Cardiac fibroblast (primary cell): ENCODE measurements at regions not wholly inside any gene's neighbourhood (a gene's known extent, or its start where the extent isn't known, plus 50 kb on each side); places are given as distances from the start of the nearest gene placed in this dataset.

Experiments
- DNase-seq, 2 donors: peaks; one replicate each; pipeline versions ENCODE4 v3.0.0 to v3.0.0-alpha.2; 2010; ENCODE audit warnings: low read depth in 2 of 2
- H3K4me3 ChIP-seq, 2 donors: replicated peaks in 1 of 2; 1 replicate in 1 of 2; 2 replicates in 1 of 2; pipeline ENCODE4 v1.5.1; 2011; ENCODE audit warnings: low read depth in 2 of 2, low read length in 2 of 2, mild to moderate bottlenecking in 2 of 2, moderate library complexity in 1 of 2
- TF ChIP-seq, protein P1 (sequence below): IDR thresholded peaks from one replicate; pipeline ENCODE4 v1.5.1; 2011; ENCODE audit warnings: low read depth, mild to moderate bottlenecking, low read length, inconsistent platforms

DNA sequence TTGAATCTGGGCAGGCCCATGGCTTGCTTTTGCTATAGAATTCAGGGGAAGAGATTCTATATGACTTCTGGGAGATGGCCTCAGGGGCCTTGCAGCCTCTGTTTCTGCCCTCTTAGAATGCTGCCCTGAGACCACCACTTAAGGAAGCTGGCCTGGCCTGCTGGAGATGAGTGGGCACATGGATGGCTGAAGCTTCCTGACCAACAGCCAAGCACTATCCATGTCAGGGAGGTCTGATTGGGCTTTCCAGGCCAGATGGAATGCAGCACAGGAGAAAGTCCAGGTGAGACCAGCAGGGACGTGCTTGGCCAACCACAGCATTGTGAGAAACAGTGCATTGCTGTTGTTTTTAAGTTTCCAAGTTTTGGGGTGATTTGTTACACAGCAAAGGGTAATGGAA lies 308.1 kb downstream of the PTPRU start:
- TF ChIP-seq, protein P1, sequence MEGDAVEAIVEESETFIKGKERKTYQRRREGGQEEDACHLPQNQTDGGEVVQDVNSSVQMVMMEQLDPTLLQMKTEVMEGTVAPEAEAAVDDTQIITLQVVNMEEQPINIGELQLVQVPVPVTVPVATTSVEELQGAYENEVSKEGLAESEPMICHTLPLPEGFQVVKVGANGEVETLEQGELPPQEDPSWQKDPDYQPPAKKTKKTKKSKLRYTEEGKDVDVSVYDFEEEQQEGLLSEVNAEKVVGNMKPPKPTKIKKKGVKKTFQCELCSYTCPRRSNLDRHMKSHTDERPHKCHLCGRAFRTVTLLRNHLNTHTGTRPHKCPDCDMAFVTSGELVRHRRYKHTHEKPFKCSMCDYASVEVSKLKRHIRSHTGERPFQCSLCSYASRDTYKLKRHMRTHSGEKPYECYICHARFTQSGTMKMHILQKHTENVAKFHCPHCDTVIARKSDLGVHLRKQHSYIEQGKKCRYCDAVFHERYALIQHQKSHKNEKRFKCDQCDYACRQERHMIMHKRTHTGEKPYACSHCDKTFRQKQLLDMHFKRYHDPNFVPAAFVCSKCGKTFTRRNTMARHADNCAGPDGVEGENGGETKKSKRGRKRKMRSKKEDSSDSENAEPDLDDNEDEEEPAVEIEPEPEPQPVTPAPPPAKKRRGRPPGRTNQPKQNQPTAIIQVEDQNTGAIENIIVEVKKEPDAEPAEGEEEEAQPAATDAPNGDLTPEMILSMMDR: no peak
- H3K4me3 ChIP-seq: no peak overlapping the region
- no peak for DNase-seq

DNA sequence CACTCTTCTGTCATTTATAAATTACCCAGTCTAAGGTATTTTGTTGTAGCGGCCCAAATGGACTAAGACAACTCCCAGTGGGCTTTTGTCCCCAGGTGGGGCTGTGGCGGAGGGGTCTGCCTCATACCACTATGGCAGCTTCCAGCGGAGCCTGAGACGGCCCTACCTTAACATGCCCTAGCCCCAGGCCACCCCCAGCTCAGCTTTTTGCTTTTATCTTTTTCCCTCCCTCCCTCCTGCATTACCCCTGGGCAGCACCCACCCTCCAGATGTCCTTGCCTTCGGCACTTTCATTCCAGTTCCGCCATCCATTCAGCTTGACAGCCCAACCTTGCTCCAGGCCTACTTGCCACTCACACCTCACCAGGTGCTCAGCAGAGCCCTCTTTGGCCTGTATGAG lies 307.3 kb downstream of the PTPRU start:
- DNase-seq: no peak
- TF ChIP-seq, protein P1: no peak

DNA sequence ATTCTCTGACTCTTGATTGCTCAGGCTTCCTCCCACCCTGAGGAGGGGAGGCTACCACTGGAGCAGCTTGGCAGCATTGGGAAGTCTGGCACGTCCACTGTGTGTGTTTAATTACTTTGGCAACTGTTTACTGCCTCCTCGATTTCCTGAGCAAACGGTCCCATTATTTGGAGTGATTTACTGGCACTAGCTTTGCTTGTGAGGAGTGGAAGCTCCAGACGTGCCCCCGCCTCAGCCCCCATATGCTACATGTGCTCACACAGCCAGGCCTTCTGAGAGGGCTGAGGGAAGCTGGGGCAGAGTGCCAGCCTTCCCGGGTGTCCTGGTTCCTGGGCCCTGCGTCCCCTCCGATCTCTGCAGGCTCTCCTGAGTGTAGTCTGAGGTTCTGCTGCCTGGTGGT lies 306.2 kb downstream of the PTPRU start:
- H3K4me3 ChIP-seq: no peak overlapping the region
- no peak for DNase-seq
- TF ChIP-seq, protein P1: no peak

More for the DNA sequence above, 307.3 kb downstream of the PTPRU start:
- no peak overlapping the region for H3K4me3 ChIP-seq

DNA sequence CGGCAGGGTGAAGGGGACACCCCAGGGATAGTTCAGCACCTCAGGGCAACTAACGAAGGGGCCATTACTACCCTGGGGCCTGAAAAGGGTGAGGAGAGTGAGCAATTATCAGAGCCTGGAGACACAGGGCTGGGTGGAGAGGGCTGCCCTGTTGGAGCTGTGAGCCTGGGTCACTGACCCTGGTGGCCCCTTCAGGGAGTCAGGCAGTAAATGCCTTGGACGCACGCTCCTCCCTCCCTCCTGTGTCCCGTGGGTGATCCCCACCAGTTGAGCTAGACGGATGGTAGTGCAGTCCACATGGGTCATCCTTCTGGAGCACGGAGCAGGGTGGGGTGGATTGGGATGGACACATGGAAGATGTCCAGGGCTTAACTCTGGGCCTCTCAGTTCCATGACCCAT lies 305.3 kb downstream of the PTPRU start:
- TF ChIP-seq, protein P1: no peak
- H3K4me3 ChIP-seq: no peak overlapping the region
- DNase-seq: no peak

DNA sequence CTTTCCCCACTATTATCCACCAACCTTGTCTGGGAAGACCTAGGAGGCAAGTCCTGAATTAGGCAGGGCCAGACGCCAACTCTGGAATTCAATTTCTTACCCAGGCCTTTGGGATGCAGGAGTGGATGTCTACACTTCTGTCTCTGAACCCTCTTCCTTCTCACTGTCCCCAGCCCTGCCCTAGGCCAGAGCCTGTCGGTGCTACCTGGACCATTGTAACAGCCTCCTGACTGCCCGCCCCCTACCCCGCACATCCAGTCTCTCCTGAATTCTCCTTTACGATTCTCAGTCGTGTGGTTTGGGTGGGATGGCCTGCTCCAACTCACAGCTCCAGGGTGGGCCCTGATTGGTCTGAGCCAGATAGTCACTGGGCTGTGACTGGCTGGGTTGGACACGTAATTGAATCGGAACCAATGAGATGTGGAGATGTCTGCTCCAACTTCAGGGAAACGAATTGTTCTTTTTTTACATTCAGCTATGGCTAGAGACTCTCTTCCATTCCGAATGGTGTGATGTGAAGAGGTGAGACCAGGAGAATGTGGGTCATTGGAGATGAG lies 304.6 kb downstream of the PTPRU start:
- TF ChIP-seq, protein P1: no peak
- no peak overlapping the region for H3K4me3 ChIP-seq
- DNase-seq: no peak

DNA sequence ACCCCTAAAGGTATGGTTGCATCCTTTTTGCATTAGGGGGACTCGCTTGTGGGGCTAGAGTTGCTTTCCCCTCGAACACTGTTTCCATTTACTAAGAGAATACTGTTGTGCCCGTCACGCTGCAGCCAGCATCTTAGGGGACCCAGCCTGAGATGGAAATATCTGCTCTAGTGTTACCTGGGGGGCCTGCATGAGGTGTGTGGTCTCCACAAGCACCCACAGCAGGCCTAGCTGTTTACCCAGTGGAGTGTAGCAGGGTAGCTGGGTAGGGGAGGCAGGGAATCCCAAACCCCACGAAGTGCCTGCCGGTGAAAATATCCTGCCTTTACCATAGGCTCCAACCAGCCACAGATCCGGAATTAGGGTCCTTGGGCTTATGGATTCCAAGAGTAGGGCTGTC lies 303.6 kb downstream of the PTPRU start:
- H3K4me3 ChIP-seq: no peak overlapping the region
- no peak for DNase-seq
- TF ChIP-seq, protein P1: no peak

DNA sequence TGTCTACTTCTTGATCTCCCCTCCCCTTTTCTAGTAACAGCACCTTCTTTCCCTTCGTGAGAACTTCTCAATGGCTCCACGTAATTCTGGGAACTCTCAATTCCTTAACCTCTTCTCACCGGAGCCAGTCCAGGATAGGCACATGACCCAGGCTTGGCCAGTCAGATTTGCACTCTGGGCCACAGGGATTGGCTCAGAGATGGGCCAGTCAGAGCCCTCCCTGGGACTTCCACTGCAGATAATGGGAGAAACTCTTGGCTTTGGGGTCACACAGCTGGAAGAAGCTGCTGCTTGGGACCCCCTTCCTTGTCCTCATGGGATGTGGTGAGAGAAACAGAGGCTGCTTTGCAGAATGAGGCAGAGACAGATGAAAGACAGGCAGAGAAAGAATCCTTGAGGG lies 302.3 kb downstream of the PTPRU start:
- TF ChIP-seq, protein P1: no peak
- H3K4me3 ChIP-seq: no peak overlapping the region
- DNase-seq: no peak
